Thyroid gland (tissue), 4 donors: ENCODE measurements at regions not wholly inside any gene's neighbourhood (a gene's known extent, or its start where the extent isn't known, plus 50 kb on each side); places are given as distances from the start of the nearest gene placed in this dataset.
"Not testable (repeated sequence)": the region's sequence is repeated elsewhere in the genome, so short reads cannot be mapped to it uniquely, and the experiment has no call there.

Source experiments
- POLR2A ChIP-seq, 2 donors: fragments of 450-650 bp; IDR thresholded peaks; one replicate each; pipeline ENCODE4 v1.6.1; 2017; ENCODE audit warnings: antibody characterized with exemption in 2 of 2, mild to moderate bottlenecking in 2 of 2, moderate library complexity in 1 of 2
- TF ChIP-seq, protein P1 (sequence below), 6 experiments: fragments of 200-600 bp in 3 of 6; fragments of 450-650 bp in 3 of 6; sonication (generic) in 3 of 6; IDR thresholded peaks; one replicate each; pipeline ENCODE4 v1.5.1; 2016 to 2019; ENCODE audit warnings: antibody characterized with exemption in 6 of 6, mild to moderate bottlenecking in 2 of 6, inconsistent platforms in 1 of 6, moderate library complexity in 1 of 6

DNA sequence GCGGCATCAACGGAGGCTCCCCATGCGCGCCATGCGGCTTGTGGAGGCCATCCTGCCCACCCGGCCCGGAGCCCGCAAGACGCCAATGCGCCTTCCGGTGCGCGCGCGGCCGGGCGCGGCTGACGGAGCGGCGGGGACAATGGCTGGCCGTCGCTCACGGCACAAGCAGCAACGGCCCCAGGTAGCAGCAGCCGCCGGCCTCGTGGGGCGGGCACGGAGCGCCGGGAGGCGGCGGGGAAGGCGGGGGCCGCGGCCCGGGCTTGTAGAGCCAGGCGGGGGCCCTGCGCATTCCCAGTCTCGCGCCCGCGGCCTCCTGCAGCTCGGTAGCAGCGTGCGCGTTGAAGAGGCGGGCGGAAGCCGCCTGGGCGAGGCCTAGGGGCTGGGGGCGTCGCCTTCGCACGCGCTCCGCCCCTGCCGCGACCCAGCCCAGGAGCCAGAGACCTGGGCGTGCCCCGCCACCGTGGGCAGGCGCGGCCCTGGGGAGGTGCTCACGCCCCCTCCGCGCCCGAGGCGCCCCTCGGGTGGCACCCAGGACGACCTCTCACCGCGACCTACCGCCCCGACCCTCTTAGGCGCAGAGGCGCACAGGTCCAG lies 207.1 kb upstream of the PRKX start:
- TF ChIP-seq POLR2A (IDR thresholded peaks at IDR 0.05) = not testable (repeated sequence)
- TF ChIP-seq, protein P1, sequence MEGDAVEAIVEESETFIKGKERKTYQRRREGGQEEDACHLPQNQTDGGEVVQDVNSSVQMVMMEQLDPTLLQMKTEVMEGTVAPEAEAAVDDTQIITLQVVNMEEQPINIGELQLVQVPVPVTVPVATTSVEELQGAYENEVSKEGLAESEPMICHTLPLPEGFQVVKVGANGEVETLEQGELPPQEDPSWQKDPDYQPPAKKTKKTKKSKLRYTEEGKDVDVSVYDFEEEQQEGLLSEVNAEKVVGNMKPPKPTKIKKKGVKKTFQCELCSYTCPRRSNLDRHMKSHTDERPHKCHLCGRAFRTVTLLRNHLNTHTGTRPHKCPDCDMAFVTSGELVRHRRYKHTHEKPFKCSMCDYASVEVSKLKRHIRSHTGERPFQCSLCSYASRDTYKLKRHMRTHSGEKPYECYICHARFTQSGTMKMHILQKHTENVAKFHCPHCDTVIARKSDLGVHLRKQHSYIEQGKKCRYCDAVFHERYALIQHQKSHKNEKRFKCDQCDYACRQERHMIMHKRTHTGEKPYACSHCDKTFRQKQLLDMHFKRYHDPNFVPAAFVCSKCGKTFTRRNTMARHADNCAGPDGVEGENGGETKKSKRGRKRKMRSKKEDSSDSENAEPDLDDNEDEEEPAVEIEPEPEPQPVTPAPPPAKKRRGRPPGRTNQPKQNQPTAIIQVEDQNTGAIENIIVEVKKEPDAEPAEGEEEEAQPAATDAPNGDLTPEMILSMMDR (IDR thresholded peaks at IDR 0.05) = not testable (repeated sequence)
